ENCODE measurements at regions not wholly inside any gene's neighbourhood (a gene's known extent, or its start where the extent isn't known, plus 50 kb on each side); places are given as distances from the start of the nearest gene placed in this dataset.
A peak's percentile ranks its signal among the peaks of the same experiment; 100 is the strongest.
"Not testable (repeated sequence)": the region's sequence is repeated elsewhere in the genome, so short reads cannot be mapped to it uniquely, and the experiment has no call there.

DNA sequence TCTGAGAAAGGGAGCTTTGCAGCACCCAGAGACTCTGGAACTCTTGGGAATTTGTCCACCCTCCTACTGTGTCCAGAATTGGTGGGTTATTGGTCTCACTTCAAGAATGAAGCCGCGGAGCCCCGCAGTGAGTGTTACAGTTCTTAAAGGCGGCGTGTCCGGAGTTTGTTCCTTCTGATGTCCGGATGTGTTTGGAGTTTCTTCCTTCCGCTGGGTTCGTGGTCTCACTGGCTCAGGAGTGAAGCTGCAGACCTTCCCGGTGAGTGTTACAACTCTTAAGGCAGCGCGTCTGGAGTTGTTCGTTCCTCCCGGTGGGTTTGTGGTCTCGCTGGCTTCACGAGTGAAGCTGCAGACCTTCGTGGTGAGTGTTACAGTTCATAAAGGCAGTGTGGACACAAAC lies 824.7 kb downstream of the LRRTM4 start:
- DNase-seq = not testable (repeated sequence)

DNA sequence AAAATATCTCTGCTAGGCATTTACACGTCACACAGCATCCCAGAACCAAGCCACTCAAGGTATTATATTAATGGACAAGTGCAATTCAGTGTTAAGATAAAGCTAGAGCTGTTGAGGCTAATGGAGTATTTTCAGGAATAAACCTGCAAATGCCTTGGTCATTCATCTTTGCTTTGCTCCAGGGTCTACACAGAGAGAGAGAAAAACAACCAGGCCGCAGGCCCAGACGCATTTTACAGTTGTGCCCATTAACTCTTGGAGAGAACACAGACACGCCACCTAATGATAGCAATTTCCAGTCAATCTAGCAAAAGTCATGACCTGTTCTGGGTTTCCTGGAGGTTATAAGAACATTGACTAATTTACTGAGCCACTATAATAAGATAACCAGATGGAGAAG lies 829.3 kb downstream of the LRRTM4 start:
- DNase-seq = no peak

DNA sequence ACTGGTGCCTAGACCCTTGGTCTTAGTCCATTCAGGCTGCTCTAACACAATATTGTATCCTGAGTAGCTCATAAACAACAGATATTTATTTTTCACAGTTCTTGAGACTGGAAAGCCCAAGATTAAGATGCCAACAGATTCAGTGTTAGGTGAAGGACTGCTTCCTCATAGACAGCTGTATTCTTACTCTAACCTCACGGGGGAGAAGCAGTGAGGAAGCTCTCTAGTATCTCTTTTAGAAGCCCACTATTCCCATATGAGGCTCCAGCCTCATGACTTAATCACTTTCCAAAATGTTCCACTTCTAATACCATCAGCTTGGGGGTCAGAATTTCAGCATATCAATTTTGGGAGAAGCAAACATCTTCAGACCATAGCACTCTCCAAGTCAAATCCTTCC lies 833.4 kb downstream of the LRRTM4 start:
- no peak for DNase-seq

DNA sequence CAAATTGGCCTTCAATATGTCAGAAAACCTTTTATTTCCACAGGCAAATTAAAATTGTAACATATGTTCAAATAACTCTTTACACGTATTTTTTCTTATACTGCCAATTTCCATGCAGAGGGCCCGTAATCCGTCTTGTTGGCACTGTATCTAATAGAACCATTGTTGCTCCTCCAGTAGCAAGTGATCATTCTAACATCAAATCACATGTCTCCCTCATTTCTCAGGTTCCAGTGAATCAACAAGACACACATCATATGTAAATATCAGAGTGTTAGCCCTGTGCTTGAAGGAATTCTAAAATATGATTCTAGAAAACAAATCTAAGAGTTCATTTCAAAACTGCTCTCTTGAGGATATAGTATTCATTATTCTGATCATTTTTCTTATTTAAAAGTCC lies 834.3 kb downstream of the LRRTM4 start:
- DNase-seq = no peak

DNA sequence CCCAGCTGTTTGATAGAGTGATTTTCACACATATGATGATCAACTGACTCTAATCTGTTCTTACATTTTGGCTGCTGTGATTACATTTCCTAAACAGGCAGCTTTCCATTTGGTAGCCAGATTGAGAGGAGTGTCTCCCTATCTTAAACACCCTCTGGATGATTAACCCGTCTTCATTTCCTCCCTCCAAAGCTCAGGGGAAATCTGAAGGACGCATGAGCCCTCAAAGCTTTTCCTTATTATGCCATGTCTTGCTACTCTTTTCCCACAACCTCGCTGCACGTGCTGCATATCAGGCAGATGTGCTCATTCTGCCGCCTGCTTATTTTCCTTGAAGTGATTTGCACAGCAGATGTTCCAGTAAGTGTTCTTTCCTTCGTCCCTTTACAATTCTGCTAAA lies 837.4 kb downstream of the LRRTM4 start:
- DNase-seq = no peak

DNA sequence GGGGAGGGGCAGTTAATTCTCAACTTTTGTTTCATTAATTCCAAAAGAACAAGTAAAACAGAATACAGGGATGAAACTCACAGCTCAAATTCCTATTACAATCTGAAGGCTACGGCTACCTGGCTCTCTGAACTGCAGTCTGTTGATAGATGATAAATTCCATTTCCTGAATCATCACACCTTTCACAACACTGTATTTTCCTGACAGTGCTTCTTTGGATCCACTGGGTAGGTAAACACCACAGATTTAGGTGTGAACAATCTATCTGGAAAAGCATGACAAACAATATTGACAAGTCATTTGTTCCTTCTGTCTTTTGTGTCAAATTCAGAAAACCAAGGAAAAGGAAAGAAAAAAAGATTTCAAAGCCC lies 843.2 kb downstream of the LRRTM4 start:
- no peak for DNase-seq

DNA sequence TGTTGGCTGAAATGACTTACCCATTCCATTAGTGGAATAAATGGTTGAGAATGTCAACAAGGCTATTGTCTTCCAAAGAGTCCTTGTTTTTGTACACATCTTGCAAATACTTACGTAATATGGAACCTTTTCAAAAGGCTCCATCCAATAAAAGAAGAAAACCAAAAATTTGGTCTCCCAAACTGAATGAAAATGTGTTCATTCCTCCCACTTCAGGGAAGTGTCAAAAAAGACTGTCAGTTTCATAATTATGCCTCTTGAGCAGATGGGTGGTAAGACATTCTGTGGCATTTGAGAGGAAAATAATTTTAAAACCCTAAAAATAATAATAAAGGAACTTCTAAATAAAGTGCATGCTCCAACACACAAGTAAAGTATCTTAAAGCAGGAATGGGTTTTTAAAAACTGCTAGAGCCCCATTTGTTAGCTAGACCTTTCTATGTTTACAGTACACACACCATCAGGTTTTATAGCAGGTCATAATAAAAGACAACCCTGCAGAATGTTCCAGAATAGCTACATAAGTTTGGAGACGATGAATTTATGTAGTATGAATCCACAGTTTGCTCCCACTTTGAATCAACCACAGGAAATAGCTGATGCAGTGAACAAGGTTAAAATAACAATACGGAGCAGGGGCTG lies 843.7 kb downstream of the LRRTM4 start:
- no peak for DNase-seq

DNA sequence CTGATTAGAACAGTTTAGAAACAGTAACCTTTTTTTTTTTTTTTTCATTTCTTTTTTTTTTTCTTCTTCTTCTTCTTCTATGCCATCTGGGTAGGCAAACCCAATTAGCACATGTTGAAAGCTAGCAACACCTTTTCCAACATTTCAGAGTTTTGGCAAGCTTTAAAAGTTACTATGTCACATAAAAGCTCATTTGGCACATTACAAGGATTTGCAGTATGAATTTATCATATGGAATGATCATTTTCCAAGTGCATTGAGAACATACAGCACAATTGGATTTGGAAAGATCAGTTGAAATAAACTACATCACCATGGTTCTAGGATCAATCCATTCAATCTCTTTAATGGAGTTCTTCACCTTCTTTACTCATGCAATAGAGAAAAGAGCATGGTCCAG lies 847.0 kb downstream of the LRRTM4 start:
- no peak for DNase-seq

DNA sequence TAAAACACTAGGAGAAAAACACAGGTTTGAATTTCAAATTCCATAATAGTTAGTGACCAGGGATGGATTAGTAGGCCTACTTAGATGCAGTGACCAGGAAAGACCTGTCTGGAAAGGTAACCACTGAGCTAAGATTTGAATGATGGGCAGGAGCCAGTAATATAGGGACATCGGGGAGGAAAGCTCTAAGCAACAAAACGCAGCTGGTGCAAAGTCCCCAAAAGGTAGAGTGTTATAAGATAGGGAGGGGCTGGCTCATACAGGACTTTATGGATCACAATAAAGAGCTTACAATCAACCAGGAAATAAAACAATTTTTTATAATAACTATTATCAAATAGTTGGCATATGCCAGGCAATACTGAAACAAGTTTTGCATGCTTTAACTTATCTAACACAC lies 849.4 kb downstream of the LRRTM4 start:
- DNase-seq = no peak

DNA sequence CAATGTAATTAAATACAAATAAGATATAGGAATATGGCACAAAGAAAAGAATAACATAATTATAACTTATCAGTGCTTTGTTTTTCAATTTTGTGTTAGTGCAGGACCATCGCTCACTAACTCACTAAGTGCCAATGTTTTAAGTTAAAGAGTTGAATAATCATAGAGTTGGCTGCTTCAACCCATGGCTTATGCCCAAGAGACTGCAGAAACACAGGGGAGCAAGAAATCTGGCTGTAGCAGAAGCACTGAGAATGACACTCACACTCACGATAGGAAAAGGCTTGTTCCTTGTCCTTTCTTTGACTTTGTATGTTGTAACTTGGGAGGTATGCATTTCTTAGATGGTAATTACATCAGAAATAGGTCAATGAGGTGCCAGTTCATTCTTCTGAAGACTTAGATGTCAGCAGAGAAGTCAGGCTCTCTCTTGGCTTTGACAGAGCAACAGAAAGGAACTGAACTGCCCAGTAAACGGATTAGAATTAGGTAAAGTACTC lies 852.2 kb downstream of the LRRTM4 start:
- DNase-seq = no peak

DNA sequence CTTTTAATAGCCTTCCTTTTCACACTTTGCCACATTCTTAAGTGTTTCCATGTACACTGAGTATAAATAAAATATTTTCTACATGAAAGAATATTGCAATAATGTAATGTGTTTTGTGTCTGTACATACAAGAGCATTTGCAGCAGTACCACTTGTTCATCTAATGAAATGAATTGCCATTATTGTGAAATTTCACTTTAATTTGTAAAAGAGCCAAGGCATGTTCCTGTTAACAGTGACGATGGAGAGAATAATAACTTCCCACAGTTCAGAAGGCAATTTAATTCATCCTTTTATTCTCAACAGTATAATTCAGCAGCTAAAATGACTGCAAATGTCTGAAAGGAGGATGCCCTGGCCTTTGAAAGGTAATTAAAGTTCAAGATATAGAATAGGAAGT lies 853.9 kb downstream of the LRRTM4 start:
- DNase-seq = no peak

DNA sequence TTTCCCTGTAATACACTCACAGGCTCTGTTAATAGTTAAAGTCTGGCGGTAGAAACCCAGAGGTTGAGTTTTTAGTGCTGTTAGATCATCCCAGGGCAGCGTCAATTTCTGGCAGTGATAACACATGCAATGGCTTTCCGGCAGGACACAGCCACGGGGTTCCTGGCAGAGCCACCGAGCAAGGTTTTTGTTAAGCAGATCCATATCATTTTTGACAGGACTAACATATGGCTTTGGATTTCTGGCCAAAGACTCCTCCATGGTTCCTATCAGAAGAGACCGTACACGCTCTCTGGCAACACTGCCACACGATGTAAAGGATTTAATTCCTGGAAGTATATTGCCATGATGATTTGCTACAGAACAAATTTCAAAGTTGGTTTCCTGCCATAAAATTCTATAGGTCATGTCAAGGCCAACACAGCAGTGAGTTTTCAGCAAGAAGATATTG lies 854.3 kb downstream of the LRRTM4 start:
- no peak for DNase-seq

DNA sequence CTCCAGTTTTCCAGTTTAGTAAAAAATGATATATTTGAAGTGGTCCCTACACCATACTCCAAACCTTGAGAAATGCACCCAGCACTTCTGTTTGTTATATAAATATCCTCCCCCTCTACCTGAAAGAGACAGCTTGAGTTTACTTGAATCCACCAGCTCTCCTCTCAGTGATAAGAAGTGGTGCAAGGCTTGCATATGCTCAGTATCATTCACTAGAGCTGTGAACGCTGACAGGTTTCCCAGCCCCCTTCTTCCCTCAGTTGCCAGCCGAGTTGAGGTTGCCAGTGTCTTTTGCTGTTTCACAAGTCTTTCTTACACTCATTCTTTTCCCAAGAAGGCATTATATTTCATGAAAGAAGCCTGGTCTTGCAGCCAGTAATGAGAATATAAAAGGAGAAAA lies 880.0 kb downstream of the LRRTM4 start:
- DNase-seq = no peak

DNA sequence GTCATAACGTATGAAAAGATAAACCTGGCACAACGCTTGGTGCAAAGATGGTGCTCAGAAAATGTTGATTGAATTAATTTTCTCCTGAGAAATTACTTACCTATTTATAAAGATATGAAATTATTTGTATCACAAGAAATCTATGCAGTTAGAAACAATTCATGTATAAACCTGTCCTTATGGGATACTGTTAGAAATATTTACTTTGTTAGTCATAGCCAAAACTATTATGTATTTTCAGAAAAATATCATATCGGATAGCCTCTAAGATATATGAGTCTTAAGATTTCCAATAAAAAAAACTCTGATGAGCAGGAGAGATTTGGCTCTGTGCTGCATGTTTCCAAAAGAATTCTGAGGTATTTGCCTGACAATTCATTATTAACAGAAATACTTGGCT lies 880.7 kb downstream of the LRRTM4 start:
- DNase-seq = no peak

DNA sequence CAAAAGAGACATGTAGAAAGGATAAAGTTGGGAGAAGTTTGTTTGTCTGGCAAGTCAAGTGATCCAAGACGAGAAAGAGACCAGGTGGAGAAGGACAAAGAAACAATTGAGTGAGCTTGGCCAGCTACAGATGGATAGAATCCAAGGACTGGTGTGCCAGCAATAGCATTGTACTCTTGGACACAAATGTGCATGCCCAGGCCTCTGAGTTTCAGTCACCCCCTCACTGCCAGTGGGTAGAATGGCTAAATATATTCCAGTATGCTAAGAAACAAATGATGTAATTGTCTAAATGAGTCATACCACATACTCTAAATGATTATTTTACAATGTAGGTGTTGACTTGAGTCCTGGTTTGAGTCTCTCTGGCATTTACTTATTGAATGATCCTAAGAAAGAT lies 881.3 kb downstream of the LRRTM4 start:
- no peak for DNase-seq

DNA sequence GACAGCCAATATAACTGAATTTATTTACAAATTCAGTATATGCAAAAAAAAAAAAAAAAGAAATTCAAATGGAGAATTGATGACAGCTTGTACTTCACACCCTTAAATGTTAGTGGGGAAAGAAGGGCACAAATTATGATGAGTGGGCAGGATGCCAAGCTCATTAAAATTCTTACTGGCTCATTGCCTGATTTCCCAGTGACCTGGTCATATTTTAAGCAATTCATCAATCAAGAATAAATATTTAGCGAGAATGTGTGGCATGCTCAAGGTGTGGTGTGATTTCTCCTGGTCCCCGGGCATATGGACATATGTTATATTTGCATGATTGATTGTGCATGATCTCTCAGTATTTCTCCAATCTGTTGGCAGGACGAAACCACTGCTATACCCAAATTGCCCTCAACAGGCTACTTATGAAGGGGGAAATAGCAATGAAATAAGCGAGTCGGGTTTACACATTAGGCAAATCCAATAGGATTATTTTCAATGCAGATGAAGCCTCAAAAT lies 883.0 kb downstream of the LRRTM4 start:
- DNase-seq = no peak

DNA sequence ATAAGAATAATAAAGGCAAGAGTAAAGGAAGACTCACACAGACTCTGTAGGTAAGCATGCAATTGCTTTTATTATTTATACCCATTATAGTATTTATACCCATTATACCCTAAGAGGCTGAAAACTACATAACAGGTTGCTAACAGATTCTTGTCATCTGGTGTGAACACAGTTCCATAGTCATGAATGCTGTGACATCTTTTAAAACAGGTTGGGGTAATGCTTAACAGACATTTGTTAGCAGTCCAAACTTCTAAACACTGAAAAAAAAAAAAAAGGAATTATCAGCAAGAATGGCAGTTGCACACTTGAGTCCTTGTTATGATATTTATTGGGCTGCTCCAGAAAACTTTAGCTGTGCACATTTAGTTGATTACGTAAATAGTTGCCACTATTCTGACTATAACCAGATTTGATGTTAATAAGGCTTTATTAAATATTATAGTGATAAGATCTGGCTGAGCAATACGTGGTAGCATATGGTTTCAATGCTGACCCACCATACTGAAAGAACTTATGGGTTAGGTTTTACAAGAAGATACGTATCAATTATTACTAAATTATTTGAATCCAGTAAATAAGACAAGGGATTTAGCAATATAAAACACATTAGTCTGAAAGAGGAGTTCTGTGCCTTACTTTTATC lies 888.8 kb downstream of the LRRTM4 start:
- DNase-seq = no peak

DNA sequence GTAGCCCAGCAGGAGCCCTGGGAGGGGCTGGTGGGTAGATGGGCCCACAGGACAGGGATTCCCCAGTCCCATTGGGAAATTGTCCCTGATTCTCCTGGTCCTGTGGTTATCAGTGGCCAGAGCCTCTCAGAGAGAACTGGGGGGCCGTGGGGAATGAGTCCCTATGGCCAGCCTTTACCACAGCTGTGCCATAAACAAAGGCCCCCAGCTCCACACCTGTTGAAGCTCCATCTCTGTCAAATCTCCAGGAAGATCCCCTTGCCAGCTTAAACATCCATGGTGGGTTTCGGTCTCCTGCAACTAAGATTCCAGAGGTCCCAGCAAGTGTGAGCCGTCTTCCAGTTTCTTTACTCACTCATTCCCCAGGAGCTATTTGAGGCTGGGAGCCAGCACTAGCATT lies 897.1 kb downstream of the LRRTM4 start:
- no peak for DNase-seq

DNA sequence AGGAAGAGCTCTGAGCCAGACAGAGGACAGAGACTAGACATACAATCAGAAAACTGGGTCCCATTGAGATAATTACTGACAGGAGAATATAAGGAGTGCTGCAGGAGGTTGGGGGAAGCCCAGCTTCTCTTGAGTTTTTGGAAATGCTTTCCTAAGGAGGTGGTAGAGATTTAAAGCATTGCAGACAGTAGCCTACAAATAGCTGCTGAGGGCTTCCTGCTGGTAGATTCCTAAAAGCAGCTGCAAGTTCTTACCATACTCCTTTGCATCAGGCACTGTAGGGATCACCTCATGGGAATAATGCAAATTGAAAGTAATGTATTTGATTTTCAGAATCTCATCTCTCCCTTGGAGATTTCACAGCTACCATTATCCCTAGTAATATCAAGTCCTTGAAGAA lies 902.6 kb upstream of the GCFC2 start:
- DNase-seq = no peak

DNA sequence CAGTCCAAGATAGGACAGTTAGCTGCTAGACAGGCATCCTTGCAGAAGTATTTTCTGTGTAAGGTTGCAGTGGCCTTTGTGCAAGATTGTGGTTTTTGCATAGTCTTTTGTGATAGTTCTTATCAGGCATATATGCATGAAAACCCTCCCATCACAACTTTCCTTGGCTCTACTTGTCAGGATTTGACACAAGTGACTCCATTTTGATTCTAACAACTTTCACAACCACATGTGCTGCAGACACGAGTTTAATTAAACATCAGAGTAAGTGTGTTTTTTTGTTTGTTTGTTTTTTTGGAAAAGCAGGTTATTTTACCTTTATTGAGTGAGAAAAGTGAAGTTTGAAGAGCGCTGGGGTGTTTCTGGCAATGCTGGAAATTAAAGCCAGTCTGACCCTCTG lies 902.0 kb upstream of the GCFC2 start:
- no peak for DNase-seq

DNA sequence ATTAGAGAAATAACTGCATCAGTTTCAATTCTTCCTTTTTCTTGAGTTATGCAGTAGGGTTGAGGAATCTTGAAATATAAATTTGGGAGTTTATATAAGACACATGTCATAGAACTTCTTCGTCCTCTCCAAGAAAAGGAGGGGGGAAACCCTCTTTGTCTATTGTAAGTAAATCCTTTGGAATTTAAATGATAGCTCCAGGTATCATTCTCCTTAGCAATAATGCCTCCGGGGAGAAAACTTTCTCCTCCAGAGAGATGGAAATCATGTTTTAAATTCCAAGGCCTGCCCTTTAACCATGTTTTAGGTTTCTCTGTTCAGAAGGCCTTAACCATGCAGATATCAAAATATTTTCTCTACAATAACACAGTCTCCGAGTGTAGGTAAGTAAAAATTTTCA lies 899.7 kb upstream of the GCFC2 start:
- no peak for DNase-seq

DNA sequence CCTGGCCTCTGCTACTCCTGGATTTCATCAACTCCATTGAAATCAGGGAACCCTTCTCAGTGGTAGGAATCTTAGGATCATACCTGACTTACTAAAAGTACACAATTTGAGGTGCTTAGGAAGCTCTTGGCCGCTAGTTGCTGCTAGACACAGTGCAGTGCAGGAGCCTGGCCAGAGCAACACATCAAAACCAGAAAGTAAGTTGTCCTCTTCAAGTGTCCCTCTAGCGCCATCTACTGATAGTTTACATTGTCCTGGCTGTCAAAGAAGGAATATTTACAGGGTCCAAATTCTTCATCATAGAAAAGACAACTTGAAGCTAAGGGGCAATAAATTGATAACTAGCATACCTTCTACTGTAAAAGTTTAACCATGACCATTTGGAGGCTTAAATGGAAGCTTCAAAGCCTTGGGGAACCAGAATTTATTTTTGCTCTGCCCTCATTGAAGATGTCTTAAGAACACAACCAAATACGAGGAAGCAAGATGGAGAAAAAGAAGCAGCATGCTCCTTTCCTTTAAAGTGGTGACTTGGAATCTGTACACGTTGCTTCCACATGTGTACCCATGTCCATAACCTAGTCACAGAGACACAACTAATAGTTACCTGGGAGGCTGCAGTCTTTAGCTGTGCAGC lies 889.1 kb upstream of the GCFC2 start:
- peak; percentile 29 to 76 for DNase-seq

DNA sequence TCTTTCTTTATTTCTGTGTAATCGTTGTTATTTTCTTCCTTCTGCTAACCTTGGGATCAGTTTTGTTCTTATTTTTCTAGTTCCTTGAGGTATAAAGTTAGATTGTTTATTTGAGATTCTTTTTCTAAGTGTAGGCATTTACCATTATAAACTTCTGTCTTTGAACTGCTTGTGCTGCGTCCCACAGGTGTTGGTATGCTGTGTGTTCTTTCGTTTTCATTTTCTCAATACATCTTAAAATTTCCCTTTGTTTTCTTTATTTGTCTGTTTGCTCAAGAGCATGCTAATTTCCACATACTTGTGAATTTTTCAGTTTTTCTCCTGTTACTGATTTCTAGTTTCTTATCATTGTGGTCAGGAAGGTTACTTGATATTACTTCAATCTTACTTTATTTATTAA lies 873.8 kb upstream of the GCFC2 start:
- DNase-seq = no peak

DNA sequence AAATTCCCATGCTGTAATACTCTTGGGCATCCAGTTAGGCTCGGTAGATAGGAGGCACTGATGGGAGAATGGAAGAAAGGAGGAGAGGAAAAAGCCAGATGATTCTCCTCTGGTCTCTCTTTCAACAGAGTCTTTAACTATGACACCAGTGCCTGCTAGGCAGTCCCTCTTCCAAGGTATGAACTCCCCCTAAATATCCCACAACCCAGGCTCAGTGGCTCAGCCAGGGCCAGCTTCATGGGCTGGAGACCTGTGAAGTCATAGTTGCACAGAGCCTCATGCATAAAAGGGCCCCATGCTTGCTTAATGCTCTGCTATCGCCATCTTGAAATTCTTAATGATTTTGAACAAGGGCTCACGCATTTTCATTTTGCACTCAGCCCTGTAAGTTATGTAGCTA lies 869.2 kb upstream of the GCFC2 start:
- DNase-seq = no peak

Data from inflammatory macrophage treated with lipopolysaccharide for 1 hour (primary cell).